Neuronal stem cell (in vitro differentiated cells): ENCODE measurements at regions not wholly inside any gene's neighbourhood (a gene's known extent, or its start where the extent isn't known, plus 50 kb on each side); places are given as distances from the start of the nearest gene placed in this dataset.

Experiments used
- DNase-seq: peaks from one replicate; pipeline ENCODE4 v3.0.0-alpha.2; 2013; ENCODE audit warnings: low spot score
- H2AFZ ChIP-seq: one replicate; pipeline ENCODE4 v1.6.1; 2013; ENCODE audit warnings: mild to moderate bottlenecking, low read length, inconsistent platforms
- H2AK5ac ChIP-seq: 2 replicates; pipeline ENCODE4 v1.6.1; 2013; ENCODE audit warnings: low read depth, mild to moderate bottlenecking, inconsistent platforms, low read length, moderate library complexity, mixed read lengths
- H2BK120ac ChIP-seq: 2 replicates; pipeline ENCODE4 v1.6.1; 2013; ENCODE audit warnings: low read depth, mild to moderate bottlenecking, inconsistent platforms, low read length, moderate library complexity, mixed read lengths
- H2BK12ac ChIP-seq: one replicate; pipeline ENCODE4 v1.6.1; 2013; ENCODE audit warnings: low read length, inconsistent platforms
- H2BK15ac ChIP-seq: 2 replicates; pipeline ENCODE4 v1.6.1; 2013; ENCODE audit warnings: mild to moderate bottlenecking, low read length, inconsistent platforms, mixed read lengths
- H2BK5ac ChIP-seq: one replicate; pipeline ENCODE4 v1.6.1; 2013; ENCODE audit warnings: inconsistent platforms, mild to moderate bottlenecking, low read length, moderate library complexity
- H3K14ac ChIP-seq: one replicate; pipeline ENCODE4 v1.6.1; 2013; ENCODE audit warnings: low read length, inconsistent platforms
- H3K18ac ChIP-seq: 2 replicates; pipeline ENCODE4 v1.6.1; 2013; ENCODE audit warnings: low read length, inconsistent platforms
- H3K23ac ChIP-seq: 2 replicates; pipeline ENCODE4 v1.6.1; 2013; ENCODE audit warnings: low read depth, mild to moderate bottlenecking, mixed read lengths, low read length, inconsistent platforms; ENCODE audit not compliant: poor library complexity
- H3K27ac ChIP-seq: replicated peaks from 3 replicates; pipeline ENCODE4 v1.5.1; 2013; ENCODE audit warnings: low read length, inconsistent platforms
- H3K27me3 ChIP-seq, 3 experiments: 2 replicates each; pipeline ENCODE4 v1.6.1; 2013; ENCODE audit warnings: low read length in 3 of 3, mild to moderate bottlenecking in 2 of 3, inconsistent platforms in 1 of 3, low read depth in 1 of 3, mixed read lengths in 1 of 3, moderate library complexity in 1 of 3; ENCODE audit not compliant: control insufficient read depth in 3 of 3, insufficient read depth in 3 of 3
- H3K36me3 ChIP-seq, 2 donors: replicated peaks in 1 of 2; 2 replicates each; pipeline ENCODE4 v1.6.1; 2013; ENCODE audit warnings: low read length in 2 of 2; ENCODE audit not compliant: control insufficient read depth in 2 of 2, insufficient read depth in 2 of 2
- H3K4ac ChIP-seq: 2 replicates; pipeline ENCODE4 v1.6.1; 2013; ENCODE audit warnings: inconsistent platforms, mild to moderate bottlenecking, low read length, moderate library complexity
- H3K4me1 ChIP-seq, 2 donors: 1 replicate in 1 of 2; 2 replicates in 1 of 2; pipeline ENCODE4 v1.6.1; 2013; ENCODE audit warnings: low read length in 2 of 2, low read depth in 1 of 2; ENCODE audit not compliant: control insufficient read depth in 2 of 2, insufficient read depth in 1 of 2
- H3K4me2 ChIP-seq: one replicate; pipeline ENCODE4 v1.6.1; 2013; ENCODE audit warnings: mild to moderate bottlenecking, low read length, inconsistent platforms; ENCODE audit not compliant: insufficient read depth, poor library complexity, severe bottlenecking
- H3K4me3 ChIP-seq, 2 donors: 2 replicates each; pipeline ENCODE4 v1.5.1; 2013; ENCODE audit warnings: low read length in 2 of 2, mild to moderate bottlenecking in 2 of 2, inconsistent platforms in 1 of 2, moderate library complexity in 1 of 2
- H3K79me1 ChIP-seq: one replicate; pipeline ENCODE4 v1.6.1; 2013; ENCODE audit warnings: low read depth, mild to moderate bottlenecking, inconsistent platforms, low read length, moderate library complexity
- H3K9ac ChIP-seq: one replicate; pipeline ENCODE4 v1.6.1; 2013; ENCODE audit warnings: mild to moderate bottlenecking, low read depth, low read length, inconsistent platforms; ENCODE audit not compliant: poor library complexity
- H3K9me3 ChIP-seq, 2 donors: replicated peaks in 1 of 2; 2 replicates each; pipeline versions ENCODE3 to v1.6.1; 2013; ENCODE audit warnings: low read length in 2 of 2, mild to moderate bottlenecking in 2 of 2, inconsistent platforms in 1 of 2, low read depth in 1 of 2, mixed read lengths in 1 of 2, moderate library complexity in 1 of 2; ENCODE audit not compliant: control insufficient read depth in 2 of 2, insufficient read depth in 1 of 2
- H4K8ac ChIP-seq: one replicate; pipeline ENCODE4 v1.6.1; 2013; ENCODE audit warnings: low read depth, mild to moderate bottlenecking, inconsistent platforms, low read length, moderate library complexity
- H4K91ac ChIP-seq: one replicate; pipeline ENCODE4 v1.6.1; 2013; ENCODE audit warnings: low read length, low read depth, mild to moderate bottlenecking, inconsistent platforms; ENCODE audit not compliant: poor library complexity
- WGBS, 2 donors: extraction: QIAGEN DNeasy Blood & Tissue Kit; methylation state at CpG; one replicate each; pipeline ENCODE4 v1.1.7; 2013; ENCODE audit warnings: missing lambda C conversion rate in 2 of 2, mixed read lengths in 1 of 2; ENCODE audit not compliant: insufficient read length in 2 of 2, insufficient replicate concordance in 1 of 2; ENCODE audit errors: extremely low coverage in 2 of 2; 5-methylcytosine and 5-hydroxymethylcytosine counted together

- Histone ChIP-seq H2BK5ac (peak overlapping the region; percentile 42), H2BK12ac (no peak overlapping the region), H4K8ac (no peak overlapping the region), H3K79me1 (no peaks in the 10 kb centered on the region), H3K27me3 (no peaks in the 10 kb centered on the region), H3K4me2 (no peak overlapping the region), H3K4me3 (no peak overlapping the region), H2AFZ (no peak overlapping the region), H2BK120ac (no peak overlapping the region), H2BK15ac (peak overlapping the region; percentile 21), H3K36me3 (no peaks in the 10 kb centered on the region), H4K91ac (no peak overlapping the region), H3K23ac (no peak overlapping the region), H3K4ac (no peak overlapping the region), H3K14ac (no peak overlapping the region), H3K27ac (no peak overlapping the region), H2AK5ac (peak overlapping the region; percentile 66), H3K9me3 (no peaks in the 10 kb centered on the region), H3K18ac (peak overlapping the region; percentile 67), H3K4me1 (peaks cover 2 to 9% of the 10 kb centered on the region in 2 donors), H3K9ac (no peak overlapping the region)
- no peak for DNase-seq
- no CpG with 5 or more reads among the region's 17 CpGs for WGBS, 2 donors
Measured at GRCh38 chr15:31275331-31276262, 51.0 kb upstream of the KLF13 start.

GRCh38 chr15:31276596-31277298 lies 49.9 kb upstream of the KLF13 start:
- Histone ChIP-seq H4K91ac (no peak overlapping the region), H3K9ac (no peak overlapping the region), H2BK12ac (no peak overlapping the region), H3K14ac (no peak overlapping the region), H2BK15ac (no peak overlapping the region), H2BK5ac (no peak overlapping the region), H3K9me3 (no peaks in the 10 kb centered on the region), H3K23ac (no peak overlapping the region), H4K8ac (no peak overlapping the region), H3K27ac (no peak overlapping the region), H3K4ac (peak overlapping the region; percentile 32), H3K79me1 (no peaks in the 10 kb centered on the region), H2BK120ac (no peak overlapping the region), H3K4me1 (peaks cover 2 to 9% of the 10 kb centered on the region in 2 donors), H3K36me3 (no peaks in the 10 kb centered on the region), H3K27me3 (no peaks in the 10 kb centered on the region), H3K4me2 (no peak overlapping the region), H3K4me3 (no peak overlapping the region), H2AK5ac (no peak overlapping the region), H2AFZ (no peak overlapping the region), H3K18ac (no peak overlapping the region)
- no CpG with 5 or more reads among the region's 8 CpGs for WGBS, 2 donors
- no peak for DNase-seq
